Ishikawa (cell line): ENCODE measurements at regions not wholly inside any gene's neighbourhood (a gene's known extent, or its start where the extent isn't known, plus 50 kb on each side); places are given as distances from the start of the nearest gene placed in this dataset.

ENCODE experiments used
- EGR1 ChIP-seq: IDR thresholded peaks from 2 replicates; pipeline ENCODE4 v1.6.1; 2012
- EP300 ChIP-seq: IDR thresholded peaks from 2 replicates; pipeline ENCODE4 v1.6.1; 2012; ENCODE audit warnings: borderline replicate concordance
- MAX ChIP-seq: IDR thresholded peaks from 2 replicates; pipeline ENCODE4 v1.6.1; 2012
- RAD21 ChIP-seq: IDR thresholded peaks from 2 replicates; pipeline ENCODE4 v1.6.1; 2012; ENCODE audit warnings: low read depth
- REST ChIP-seq: IDR thresholded peaks from 2 replicates; pipeline ENCODE4 v1.6.1; 2012; ENCODE audit warnings: low read depth, mild to moderate bottlenecking
- TCF12 ChIP-seq: IDR thresholded peaks from 2 replicates; pipeline ENCODE4 v1.6.1; 2012; ENCODE audit warnings: low read depth

GRCh38 chr10:110425684-110426293 lies 71.9 kb upstream of the DUSP5 start:
- TF ChIP-seq EGR1: no peak
- TF ChIP-seq RAD21: no peak
- TF ChIP-seq EP300: no peak
- TF ChIP-seq REST: no peak
- TF ChIP-seq TCF12: no peak
- no peak for TF ChIP-seq MAX
